Cardiac fibroblast (primary cell): ENCODE measurements at regions not wholly inside any gene's neighbourhood (a gene's known extent, or its start where the extent isn't known, plus 50 kb on each side); places are given as distances from the start of the nearest gene placed in this dataset.

Source experiments
- DNase-seq, 2 donors: peaks; one replicate each; pipeline versions ENCODE4 v3.0.0 to v3.0.0-alpha.2; 2010; ENCODE audit warnings: low read depth in 2 of 2
- H3K4me3 ChIP-seq, 2 donors: replicated peaks in 1 of 2; 1 replicate in 1 of 2; 2 replicates in 1 of 2; pipeline ENCODE4 v1.5.1; 2011; ENCODE audit warnings: low read depth in 2 of 2, low read length in 2 of 2, mild to moderate bottlenecking in 2 of 2, moderate library complexity in 1 of 2
- TF ChIP-seq, protein P1 (sequence below): IDR thresholded peaks from one replicate; pipeline ENCODE4 v1.5.1; 2011; ENCODE audit warnings: low read depth, mild to moderate bottlenecking, low read length, inconsistent platforms

DNA sequence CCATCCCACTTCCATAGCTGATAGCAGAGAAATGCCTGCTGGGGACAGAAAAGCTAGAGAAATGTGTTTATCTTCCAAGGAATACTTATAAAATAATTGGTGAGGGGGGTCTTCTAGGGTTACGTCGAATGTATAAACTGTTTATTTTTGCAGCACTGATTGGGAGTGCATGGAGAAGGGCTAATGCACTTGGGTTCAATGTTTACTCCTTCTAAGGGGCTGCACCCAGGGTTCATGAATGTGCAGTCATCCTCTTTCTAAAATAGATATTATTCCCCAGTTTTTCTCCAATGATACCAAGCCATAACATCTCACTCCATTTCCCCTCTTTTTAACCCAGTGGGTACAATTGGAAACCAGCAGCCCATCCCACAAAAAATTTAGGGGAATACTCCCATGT is 336.9 kb downstream of the ETS1 start:
- TF ChIP-seq, protein P1, sequence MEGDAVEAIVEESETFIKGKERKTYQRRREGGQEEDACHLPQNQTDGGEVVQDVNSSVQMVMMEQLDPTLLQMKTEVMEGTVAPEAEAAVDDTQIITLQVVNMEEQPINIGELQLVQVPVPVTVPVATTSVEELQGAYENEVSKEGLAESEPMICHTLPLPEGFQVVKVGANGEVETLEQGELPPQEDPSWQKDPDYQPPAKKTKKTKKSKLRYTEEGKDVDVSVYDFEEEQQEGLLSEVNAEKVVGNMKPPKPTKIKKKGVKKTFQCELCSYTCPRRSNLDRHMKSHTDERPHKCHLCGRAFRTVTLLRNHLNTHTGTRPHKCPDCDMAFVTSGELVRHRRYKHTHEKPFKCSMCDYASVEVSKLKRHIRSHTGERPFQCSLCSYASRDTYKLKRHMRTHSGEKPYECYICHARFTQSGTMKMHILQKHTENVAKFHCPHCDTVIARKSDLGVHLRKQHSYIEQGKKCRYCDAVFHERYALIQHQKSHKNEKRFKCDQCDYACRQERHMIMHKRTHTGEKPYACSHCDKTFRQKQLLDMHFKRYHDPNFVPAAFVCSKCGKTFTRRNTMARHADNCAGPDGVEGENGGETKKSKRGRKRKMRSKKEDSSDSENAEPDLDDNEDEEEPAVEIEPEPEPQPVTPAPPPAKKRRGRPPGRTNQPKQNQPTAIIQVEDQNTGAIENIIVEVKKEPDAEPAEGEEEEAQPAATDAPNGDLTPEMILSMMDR: no peak
- DNase-seq: no peak
- H3K4me3 ChIP-seq: no peak overlapping the region

DNA sequence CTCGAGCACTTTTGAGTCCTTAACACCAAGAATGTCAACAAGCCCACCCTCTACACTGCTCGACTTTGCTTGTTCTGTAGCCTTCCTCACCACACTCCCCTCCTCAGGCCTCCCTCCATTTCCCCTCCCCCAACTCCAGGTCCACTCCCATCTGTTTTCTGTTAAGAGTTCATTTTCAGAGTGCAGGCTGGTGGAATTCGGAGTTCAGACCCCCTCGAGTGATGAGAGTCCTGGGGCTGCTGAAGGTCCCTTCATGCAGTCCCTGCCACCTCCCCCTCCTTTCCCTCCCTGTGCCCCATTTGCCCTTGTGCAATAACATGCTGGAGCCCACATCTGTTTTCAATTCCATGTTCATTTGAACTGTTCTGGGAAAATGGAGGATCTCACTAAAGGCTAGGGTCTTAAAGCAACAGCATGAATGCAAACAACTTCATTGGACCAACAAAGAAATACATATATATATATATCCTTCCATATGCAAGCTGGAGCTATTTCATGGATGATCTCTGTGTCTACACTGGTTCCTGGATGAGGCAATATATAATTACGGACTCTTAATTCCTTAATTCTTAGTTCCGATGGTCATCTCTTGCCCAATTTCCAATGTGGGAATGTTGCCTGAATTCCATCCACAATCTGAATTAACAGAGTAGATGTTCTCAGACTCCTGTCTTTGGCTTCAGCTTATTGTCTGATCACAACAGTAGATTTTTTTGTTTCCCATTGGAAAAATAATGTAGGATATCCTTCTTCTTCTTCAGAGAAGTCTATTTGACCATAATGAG is 340.4 kb downstream of the ETS1 start:
- DNase-seq: peak in 1 of 2 donors; percentile 67
- no peak overlapping the region for H3K4me3 ChIP-seq
- TF ChIP-seq, protein P1: no peak

DNA sequence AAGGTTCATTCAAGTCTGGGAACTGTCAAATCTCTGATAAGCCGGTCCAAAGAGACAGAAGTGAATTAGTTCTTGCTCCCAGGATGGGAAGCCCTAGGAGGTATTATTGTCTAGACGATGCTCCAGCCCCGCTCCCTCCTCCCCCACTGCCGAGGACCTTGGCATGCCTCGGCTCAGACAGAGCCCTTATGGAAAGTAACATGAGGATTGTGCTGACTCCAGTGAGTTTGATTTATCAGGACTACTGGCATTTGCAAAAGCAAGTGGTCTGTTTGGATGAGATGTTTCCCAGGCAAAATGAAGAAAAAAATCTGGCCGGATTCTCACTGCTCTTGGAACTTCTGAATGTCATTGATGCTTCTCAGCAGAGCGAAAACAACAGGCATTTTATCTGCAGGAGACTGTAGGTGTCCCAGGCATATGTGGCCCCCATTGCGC is 341.0 kb downstream of the ETS1 start:
- peak in 1 of 2 donors; percentile 87 for DNase-seq
- TF ChIP-seq, protein P1: no peak
- no peak overlapping the region for H3K4me3 ChIP-seq

DNA sequence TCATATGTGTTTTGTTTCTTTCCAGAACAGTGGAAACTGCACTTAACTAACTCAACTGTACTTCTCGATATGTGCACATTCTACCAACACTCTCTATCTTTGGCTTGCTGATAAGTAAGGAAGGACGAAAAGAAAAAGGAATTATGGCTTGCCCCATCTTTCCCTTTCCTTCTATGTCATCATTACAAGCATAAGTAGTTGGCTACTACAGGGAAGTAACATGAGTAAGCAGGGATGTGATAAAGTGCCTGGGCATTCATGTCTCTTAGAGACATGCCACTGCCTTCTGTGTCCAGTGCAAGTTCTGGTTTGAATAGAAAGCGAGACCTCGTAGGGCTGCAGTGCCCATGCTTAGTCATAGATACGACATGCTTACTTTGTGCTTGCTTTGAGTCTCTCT is 342.5 kb downstream of the ETS1 start:
- TF ChIP-seq, protein P1: no peak
- DNase-seq: peak; percentile 18 to 64
- no peak overlapping the region for H3K4me3 ChIP-seq

DNA sequence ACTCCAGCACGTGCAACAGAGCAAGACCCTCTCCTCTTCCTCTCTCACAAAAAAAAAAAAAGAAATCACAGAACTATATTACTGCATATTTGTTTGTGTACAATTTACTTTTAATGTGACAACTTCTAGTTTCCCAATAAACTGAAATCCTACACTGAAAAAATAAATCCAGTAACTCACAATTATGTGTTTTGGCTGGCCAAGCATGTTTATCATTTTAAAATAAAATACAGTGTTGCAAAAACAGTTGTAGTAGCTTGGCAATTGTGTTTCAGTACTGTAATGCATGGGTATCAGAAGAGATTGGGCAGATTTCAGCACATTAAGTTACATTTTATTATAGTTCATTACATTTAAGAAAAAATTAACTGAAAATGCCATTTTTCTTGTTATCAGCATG is 344.9 kb downstream of the ETS1 start:
- TF ChIP-seq, protein P1: no peak
- no peak for DNase-seq
- H3K4me3 ChIP-seq: no peak overlapping the region

DNA sequence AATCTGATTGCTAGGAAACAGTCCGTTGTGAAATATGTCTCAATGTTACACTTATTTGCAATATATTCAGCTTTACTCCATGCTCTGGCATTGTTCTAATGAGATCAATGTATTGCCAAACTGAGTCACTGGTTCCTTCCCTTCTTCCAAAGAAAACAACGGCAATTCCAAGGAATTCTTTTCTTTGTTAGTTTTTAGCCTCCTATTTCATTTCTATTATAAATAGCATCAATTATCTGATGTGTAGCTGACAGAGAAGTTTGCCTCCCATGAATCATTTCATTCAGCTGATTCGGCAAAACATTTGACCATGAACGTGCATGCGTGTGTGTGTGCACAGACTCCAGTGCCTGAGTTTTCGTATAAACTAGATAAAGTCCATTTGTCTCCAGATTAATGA is 346.8 kb downstream of the ETS1 start:
- DNase-seq: peak; percentile 48 to 58
- TF ChIP-seq, protein P1: no peak
- H3K4me3 ChIP-seq: no peak overlapping the region
